ENCODE measurements at regions not wholly inside any gene's neighbourhood (a gene's known extent, or its start where the extent isn't known, plus 50 kb on each side); places are given as distances from the start of the nearest gene placed in this dataset.

DNA sequence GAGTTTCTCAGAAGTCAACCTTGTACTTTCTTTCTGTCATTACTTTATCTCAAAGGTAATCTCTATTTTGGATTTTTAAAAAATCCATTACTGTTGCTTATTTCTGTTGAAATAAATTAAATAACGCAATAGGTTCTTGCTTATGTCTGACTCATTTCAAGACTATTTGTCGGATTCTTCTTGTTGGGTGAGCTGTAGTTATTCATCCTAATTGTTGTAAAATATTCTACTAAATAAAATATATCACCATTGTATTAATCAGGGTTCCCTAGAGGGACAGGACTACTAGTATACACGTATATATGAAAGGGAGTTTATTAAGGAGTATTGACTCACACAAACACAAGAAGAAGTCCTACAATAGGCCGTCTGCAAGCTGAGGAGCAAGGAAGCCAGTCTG, 403.9 kb upstream of the CYRIA start:
- DNase-seq, result no peak

GRCh38 chr2:17068021-17068420, 402.4 kb upstream of the CYRIA start:
- DNase-seq, result no peak

- DNase-seq, result no peak
Observed at GRCh38 chr2:17065536-17065935, 399.9 kb upstream of the CYRIA start.

DNA sequence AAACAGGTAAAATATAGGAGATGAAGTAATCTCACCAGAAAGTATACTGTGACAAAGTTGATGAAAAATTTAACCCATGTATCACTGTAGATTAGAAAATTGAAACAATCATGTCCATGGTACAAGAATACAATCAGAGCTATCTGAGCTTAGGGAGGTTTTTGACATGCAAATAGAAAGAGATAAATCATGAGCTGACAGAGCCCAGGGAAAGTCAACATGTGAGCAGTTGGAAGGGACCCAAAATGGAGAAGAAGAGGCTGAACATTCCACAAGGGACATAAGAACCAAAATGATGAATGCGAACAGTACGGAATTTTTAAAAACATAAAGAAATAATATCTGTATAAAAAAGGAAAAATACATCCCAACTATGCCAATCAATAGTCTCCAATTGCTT, 395.4 kb upstream of the CYRIA start:
- no peak for DNase-seq

DNA sequence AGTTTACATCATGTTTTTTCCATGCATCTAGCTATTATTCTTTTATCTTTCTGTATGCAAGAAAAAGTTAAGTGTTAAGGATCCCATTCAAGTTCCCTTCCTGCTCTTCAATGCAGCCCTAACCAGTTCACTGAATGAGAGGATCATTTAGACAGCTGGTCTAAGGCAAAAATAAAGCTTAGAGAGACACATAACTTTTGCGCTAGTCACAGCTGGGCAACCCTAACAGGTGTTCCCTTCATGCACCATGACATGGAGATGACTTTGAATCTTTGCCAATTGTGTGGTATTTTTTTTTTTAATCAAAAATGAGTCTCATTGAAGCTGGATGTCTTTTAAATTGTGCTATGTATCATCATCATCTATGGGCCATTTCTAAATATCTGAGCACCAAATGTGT, 393.8 kb upstream of the CYRIA start:
- no peak for DNase-seq

DNA sequence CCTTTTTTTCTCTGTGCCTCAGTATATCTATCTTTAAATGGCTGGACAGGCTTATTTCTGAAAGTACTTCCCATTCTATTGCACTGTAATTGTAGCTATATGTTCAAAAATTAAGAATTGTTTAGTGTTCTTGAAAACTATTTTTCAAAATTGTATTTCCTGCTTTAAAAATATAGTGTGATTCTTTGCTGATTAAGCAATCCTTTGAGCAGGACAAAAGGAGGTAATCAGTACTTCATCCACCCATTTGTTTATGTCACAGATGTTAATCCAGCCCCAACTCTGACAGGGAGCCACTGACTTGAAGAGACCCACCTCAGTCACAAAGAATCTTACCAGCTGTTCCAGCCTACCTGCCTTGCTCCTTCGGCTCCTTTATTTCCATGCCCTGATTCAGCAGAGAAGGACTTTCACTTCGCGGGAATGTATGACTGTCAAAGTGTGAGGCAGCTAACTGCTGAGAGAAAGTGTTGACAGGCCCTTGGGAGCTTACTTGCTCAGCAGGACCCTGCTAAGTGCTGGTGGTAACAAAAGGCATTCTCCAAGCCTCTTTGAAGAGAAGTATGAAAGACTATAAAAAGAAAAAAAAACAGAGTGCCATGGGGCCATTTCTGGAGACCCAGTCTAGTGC, 393.3 kb upstream of the CYRIA start:
- DNase-seq, result no peak

DNA sequence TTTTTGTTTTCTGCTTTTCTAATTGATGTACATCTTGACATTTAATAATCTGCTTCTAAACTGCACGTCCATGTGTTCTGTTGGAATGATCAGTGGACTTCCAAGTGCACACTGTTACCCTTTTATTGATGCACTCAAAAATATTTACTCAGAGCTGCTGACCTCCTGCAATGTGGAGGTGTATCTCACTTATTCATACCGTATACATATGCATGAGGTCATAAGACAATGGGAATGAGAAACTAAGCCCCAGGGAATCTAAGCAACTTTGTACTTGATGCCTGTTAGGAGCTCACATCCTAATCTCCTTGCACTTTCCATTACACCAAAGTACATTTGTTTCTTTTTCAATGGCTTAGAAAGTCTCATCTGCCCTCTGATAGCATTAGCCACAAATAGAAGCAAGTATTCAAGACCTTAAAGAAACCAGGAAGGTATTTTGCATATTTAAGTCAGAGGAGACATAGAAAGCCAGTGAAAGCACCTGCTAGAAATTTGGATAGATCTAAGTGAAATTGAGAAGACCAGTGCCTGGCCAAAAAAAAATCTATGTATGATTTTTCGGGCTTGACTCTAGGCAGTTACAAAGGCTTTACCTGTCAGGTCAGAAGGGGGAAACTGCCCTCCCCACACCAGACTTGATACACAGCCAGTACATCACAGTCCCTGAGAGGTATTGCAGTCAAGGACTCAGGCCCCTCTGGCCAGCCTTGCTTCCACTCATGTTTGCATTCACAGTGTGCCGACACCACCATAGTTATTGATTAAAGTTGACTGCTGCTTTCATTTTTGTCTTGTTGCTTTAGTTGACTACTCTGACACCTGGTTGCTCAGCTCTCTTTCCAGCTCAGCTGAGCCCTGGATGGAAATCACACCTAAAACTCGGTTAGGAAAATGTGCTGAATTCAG, 391.7 kb upstream of the CYRIA start:
- DNase-seq, result no peak

DNA sequence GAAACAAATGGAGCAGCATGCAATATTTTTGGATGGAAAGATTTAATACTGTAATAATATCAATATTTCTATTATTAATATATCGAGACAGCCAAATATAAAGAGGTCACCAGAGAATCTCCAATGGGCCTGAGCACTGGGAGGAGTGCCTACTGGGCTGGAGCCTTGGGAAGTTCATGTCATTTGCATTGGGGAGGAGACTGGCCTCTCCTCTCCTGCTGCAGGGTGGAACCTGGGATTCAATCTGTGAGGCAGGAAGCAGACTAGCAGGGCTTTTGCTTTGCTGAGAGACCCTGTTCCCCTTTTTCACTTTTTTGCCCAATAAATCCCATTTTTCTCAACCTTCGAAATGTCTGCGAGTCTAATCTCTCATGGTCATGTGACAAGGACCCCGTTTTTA, 390.6 kb upstream of the CYRIA start:
- DNase-seq, result no peak

DNA sequence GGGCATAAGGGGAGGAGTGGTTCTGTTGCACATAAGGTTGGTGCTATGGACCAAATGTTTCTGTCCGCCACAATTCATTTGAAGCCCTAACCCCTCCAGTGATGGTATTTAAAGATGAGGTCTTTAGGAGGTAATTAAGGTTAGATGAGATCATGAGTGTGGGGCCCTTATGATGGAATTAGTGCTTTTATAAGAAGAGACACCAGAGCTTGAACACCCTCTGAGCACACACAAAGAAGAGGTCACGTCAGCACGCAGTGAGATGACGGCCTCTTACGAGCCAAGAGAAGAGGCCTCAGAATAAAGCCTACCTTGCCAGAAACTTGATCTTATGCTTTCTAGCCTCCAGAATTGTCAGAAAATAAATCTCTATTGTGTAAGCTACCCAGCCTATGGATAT, 386.4 kb upstream of the CYRIA start:
- no peak for DNase-seq

- no peak for DNase-seq
Observed at GRCh38 chr2:17051538-17051937, 385.9 kb upstream of the CYRIA start.

DNA sequence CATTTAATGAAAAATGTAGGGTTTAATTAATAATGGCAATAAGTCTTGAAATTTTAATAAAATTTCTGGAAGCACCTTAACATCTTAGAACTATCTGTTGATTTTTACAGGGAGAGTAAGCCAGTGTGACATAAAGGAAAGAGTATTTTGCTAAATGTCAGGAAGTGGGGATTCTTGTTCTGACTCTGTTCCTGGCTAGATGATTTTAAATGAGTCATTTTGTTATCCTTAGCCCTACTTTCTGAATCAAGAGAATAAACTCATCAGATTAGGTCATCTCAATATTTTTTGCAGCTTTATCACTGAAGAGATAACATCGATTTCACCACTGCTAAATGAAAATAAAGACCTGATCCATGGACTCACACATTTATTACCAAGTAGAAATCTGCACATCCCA, 377.5 kb upstream of the CYRIA start:
- no peak for DNase-seq

GRCh38 chr2:17036361-17036760, 370.7 kb upstream of the CYRIA start:
- no peak for DNase-seq

DNA sequence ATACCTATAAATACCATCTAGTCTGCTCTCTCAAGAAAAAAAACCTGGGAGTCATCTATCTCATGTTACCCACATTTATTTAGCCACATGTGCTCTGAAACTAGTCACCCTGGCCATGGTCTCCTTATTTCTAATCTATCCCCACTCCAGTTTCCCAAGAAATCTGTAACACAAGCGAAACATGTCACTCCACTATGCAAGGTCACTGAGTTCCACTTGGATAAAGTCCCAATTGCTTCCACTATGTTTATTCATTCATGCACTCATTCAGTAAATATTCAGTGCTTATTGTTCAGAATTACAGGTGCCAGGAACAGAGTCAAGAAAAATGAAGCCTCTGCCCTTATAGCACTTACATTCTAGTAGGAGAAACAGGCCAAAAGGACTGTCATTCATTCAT, 369.4 kb upstream of the CYRIA start:
- DNase-seq, result no peak

DNA sequence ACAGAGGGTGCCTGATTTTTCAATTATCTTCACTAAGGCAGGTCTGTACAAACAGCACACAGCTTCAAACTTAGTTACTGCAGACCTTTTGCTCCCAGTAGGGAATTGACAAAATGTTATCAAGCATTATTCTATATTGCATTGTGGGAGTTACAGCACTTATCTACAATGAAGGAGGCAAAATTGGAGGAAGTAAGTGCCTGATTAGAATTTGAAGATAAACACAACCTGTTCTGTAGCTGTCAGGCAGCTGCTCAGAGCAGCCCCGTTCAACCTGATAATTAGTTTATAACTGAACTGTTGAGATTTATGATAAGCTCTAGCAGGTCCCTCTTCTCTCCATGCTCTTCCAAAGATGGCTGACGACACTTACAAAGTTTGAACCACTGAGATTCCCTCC, 364.4 kb upstream of the CYRIA start:
- no peak for DNase-seq

DNA sequence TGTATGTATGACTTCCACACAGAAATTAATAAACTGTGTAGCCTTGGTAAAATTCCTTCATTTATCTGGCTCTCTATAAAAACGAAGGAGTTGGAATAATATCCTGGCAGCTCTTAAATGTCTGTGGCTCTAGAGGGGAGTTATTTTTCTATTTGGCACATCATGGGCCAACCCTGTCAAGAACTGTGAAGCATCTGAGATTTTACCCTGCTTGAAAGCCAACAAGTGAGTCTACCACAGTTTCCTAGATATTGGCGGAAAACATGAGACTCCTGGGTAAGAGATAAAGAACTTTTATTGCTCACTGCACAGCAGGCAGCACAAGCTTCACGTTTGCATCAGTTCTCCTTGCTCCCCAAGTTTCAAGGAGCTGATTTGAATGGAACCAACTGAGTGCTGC, 346.7 kb upstream of the CYRIA start:
- DNase-seq, result no peak

GRCh38 chr2:17010104-17010503, 344.5 kb upstream of the CYRIA start:
- no peak for DNase-seq

DNA sequence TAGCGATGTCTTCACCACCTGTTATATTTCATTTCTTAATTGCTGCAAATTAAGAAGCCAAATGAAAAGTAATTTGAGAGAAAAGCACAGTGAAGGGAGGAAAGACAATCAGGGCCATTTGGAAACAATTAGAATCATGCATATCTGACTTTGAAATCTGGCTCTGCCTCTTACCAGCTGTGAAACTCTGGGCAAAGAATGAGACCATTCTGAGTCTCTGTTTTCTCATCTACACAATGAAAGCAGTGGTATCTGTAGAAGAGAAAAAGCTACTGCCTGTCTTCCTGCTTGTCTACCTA, 334.5 kb upstream of the CYRIA start:
- no peak for DNase-seq

- peak; percentile 8 to 31 for DNase-seq
Observed at GRCh38 chr2:16999347-17000183, 333.9 kb upstream of the CYRIA start.

DNA sequence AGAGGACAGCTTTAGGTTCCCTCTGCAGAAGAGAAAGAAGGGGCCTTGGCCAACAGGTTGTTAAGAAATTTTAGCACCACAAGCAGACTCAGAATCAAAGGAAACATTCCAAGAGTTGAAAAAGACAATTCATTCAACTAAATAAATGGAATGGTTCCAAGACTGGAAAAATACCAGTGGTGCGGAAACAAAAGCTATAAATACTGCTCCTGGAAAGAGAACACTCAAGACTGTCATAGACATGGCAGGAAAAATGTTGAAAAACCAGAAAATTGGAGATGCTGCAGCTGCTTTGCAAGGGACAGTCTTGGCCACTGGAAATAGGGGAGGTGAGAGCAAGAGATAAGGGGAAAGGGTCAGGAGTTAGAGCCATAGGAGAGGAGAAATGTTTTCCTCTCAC, 312.7 kb upstream of the CYRIA start:
- DNase-seq, result peak; percentile 54 to 67

- DNase-seq, result no peak
Observed at GRCh38 chr2:16974688-16975087, 309.1 kb upstream of the CYRIA start.

DNA sequence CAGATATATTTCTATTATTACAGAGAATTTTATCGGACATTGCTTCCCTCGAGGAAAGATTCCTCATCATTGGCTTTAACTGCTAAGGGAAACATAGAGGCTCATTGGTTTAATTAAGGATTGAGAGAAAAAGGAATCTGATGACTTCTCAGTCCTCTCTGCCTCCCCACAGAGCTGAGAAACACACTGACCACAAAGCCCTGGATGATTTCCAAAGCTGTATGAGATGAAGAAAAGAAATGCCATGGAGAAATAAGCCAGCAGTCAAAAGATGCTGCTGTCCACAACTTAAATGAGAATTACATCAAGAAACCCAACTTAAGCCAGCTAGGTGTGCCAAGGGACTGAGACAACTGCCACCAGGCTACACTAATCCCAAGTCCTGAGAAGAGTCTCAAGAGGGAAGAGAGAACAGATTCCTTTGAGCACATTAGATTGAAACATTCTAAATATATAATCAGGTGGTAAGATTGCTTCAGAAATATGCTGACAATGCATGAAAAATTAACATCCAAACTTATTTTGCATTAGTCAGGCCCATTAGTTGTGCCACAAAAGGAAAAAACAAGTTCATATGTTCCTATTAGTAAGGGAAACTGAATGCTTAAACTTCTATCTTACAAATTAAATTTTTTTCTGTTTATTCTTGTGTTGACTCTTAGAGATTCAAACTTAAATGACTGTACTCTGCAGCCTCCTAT, 308.1 kb upstream of the CYRIA start:
- no peak for DNase-seq

GRCh38 chr2:16972276-16972675, 306.6 kb upstream of the CYRIA start:
- DNase-seq, result no peak
